HG03025 (cell line): ENCODE measurements at regions not wholly inside any gene's neighbourhood (a gene's known extent, or its start where the extent isn't known, plus 50 kb on each side); places are given as distances from the start of the nearest gene placed in this dataset.
"Not testable (repeated sequence)": the region's sequence is repeated elsewhere in the genome, so short reads cannot be mapped to it uniquely, and the experiment has no call there.

Experiments
- ATAC-seq: cut with Tn5 transposase; IDR thresholded peaks from one replicate; pipeline ENCODE4 v1.9.1; 2021; ENCODE audit warnings: mild to moderate bottlenecking, moderate library complexity; ENCODE audit not compliant: unreplicated experiment, low FRiP score

- no peak for ATAC-seq
Observed at GRCh38 chr6:66057034-66057433, 350.0 kb upstream of the EYS start.

- no peak for ATAC-seq
Observed at GRCh38 chr6:66054967-66055366, 347.9 kb upstream of the EYS start.

GRCh38 chr6:66051812-66052211, 344.8 kb upstream of the EYS start:
- no peak for ATAC-seq

- no peak for ATAC-seq
Observed at GRCh38 chr6:66048684-66049474, 341.9 kb upstream of the EYS start.

- no peak for ATAC-seq
Observed at GRCh38 chr6:66032626-66033025, 325.6 kb upstream of the EYS start.

- no peak for ATAC-seq
Observed at GRCh38 chr6:66029391-66029790, 322.4 kb upstream of the EYS start.

- no peak for ATAC-seq
Observed at GRCh38 chr6:65999288-65999791, 292.3 kb upstream of the EYS start.

- ATAC-seq = no peak
Observed at GRCh38 chr6:65998544-65998943, 291.5 kb upstream of the EYS start.

- no peak for ATAC-seq
Observed at GRCh38 chr6:65997539-65997938, 290.5 kb upstream of the EYS start.

GRCh38 chr6:65996096-65996495, 289.1 kb upstream of the EYS start:
- ATAC-seq = no peak

GRCh38 chr6:65989676-65990075, 282.6 kb upstream of the EYS start:
- ATAC-seq = no peak

- no peak for ATAC-seq
Observed at GRCh38 chr6:65988006-65988405, 281.0 kb upstream of the EYS start.

GRCh38 chr6:65984089-65984488, 277.1 kb upstream of the EYS start:
- no peak for ATAC-seq

- no peak for ATAC-seq
Observed at GRCh38 chr6:65979120-65979519, 272.1 kb upstream of the EYS start.

- not testable (repeated sequence) for ATAC-seq
Observed at GRCh38 chr6:65971252-65971651, 264.2 kb upstream of the EYS start.

GRCh38 chr6:65964261-65964660, 257.2 kb upstream of the EYS start:
- no peak for ATAC-seq

GRCh38 chr6:65955034-65955433, 248.0 kb upstream of the EYS start:
- ATAC-seq = no peak

- ATAC-seq = no peak
Observed at GRCh38 chr6:65948062-65948461, 241.0 kb upstream of the EYS start.

GRCh38 chr6:65943548-65943947, 236.5 kb upstream of the EYS start:
- no peak for ATAC-seq

- no peak for ATAC-seq
Observed at GRCh38 chr6:65943051-65943450, 236.0 kb upstream of the EYS start.

GRCh38 chr6:65938000-65938399, 231.0 kb upstream of the EYS start:
- no peak for ATAC-seq

GRCh38 chr6:65935412-65935811, 228.4 kb upstream of the EYS start:
- no peak for ATAC-seq
